GM23338 (cell line): ENCODE measurements at regions not wholly inside any gene's neighbourhood (a gene's known extent, or its start where the extent isn't known, plus 50 kb on each side); places are given as distances from the start of the nearest gene placed in this dataset.

Experiments used
- ATAC-seq: fragments of 200-7000 bp; cut with Tn5 transposase; 3 replicates; pipeline ENCODE4 v1.9.1; 2020
- DNase-seq: peaks from one replicate; pipeline ENCODE4 v3.0.0-alpha.2; 2015; ENCODE audit warnings: low spot score
- H2AFZ ChIP-seq: fragments of 200-600 bp; sonication (generic); 2 replicates; pipeline ENCODE4 v1.8.0; 2016; ENCODE audit warnings: antibody characterized with exemption, mild to moderate bottlenecking, moderate library complexity
- H3F3A ChIP-seq: fragments of 200-600 bp; sonication (generic); replicated peaks from 2 replicates; pipeline ENCODE4 v1.8.0; 2017; ENCODE audit warnings: antibody characterized with exemption, mixed run types, low read depth
- H3K27ac ChIP-seq: fragments of 200-600 bp; sonication (generic); 2 replicates; pipeline ENCODE4 v1.6.1; 2016; ENCODE audit warnings: low read depth
- H3K27me3 ChIP-seq: fragments of 200-600 bp; sonication (generic); 2 replicates; pipeline ENCODE4 v1.8.0; 2016; ENCODE audit warnings: mild to moderate bottlenecking, mixed run types, moderate library complexity; ENCODE audit not compliant: insufficient read depth
- H3K36me3 ChIP-seq: fragments of 200-600 bp; sonication (generic); 2 replicates; pipeline ENCODE4 v1.8.0; 2016; ENCODE audit warnings: mild to moderate bottlenecking; ENCODE audit not compliant: insufficient read depth
- H3K4me1 ChIP-seq: fragments of 200-600 bp; sonication (generic); 2 replicates; pipeline ENCODE4 v1.8.0; 2016; ENCODE audit warnings: mild to moderate bottlenecking, moderate library complexity; ENCODE audit not compliant: insufficient read depth
- H3K4me2 ChIP-seq: fragments of 200-600 bp; sonication (generic); 2 replicates; pipeline ENCODE4 v1.7.1; 2017; ENCODE audit warnings: mixed run types
- H3K4me3 ChIP-seq: fragments of 200-600 bp; sonication (generic); 2 replicates; pipeline ENCODE4 v1.6.1; 2016; ENCODE audit warnings: mixed run types
- H3K79me2 ChIP-seq: fragments of 200-600 bp; sonication (generic); replicated peaks from 2 replicates; pipeline ENCODE4 v1.8.0; 2017; ENCODE audit warnings: mild to moderate bottlenecking; ENCODE audit not compliant: insufficient read depth
- H3K9me2 ChIP-seq: fragments of 200-600 bp; sonication (generic); 2 replicates; pipeline ENCODE4 v1.8.0; 2017; ENCODE audit not compliant: insufficient read depth
- H4K20me1 ChIP-seq: fragments of 200-600 bp; sonication (generic); replicated peaks from 2 replicates; pipeline ENCODE4 v1.8.0; 2017; ENCODE audit warnings: mild to moderate bottlenecking; ENCODE audit not compliant: insufficient read depth
- H3K27ac Mint-ChIP-seq: 2 replicates; pipeline ENCODE4 v1.8.0; 2020; ENCODE audit warnings: inconsistent platforms, mild to moderate bottlenecking, moderate library complexity, mixed read lengths
- H3K27me3 Mint-ChIP-seq: 3 replicates; pipeline ENCODE4 v1.8.0; 2022; ENCODE audit warnings: low read depth, mild to moderate bottlenecking, moderate library complexity, mixed read lengths, inconsistent platforms; ENCODE audit not compliant: insufficient read depth, poor library complexity
- H3K36me3 Mint-ChIP-seq: 3 replicates; pipeline ENCODE4 v1.8.0; 2021; ENCODE audit warnings: low read depth, mild to moderate bottlenecking, inconsistent platforms, moderate library complexity, mixed read lengths
- H3K4me1 Mint-ChIP-seq: 3 replicates; pipeline ENCODE4 v1.8.0; 2020; ENCODE audit warnings: mild to moderate bottlenecking, inconsistent platforms, mixed read lengths
- H3K4me3 Mint-ChIP-seq: 3 replicates; pipeline ENCODE4 v1.8.0; 2021; ENCODE audit warnings: moderate library complexity, mild to moderate bottlenecking, inconsistent platforms, mixed read lengths
- H3K9me3 Mint-ChIP-seq: 3 replicates; pipeline ENCODE4 v1.8.0; 2020; ENCODE audit warnings: moderate library complexity, mild to moderate bottlenecking, inconsistent platforms, mixed read lengths
- CREB1 ChIP-seq: fragments of 250-450 bp; sonication (Bioruptor Pico); IDR thresholded peaks from 2 replicates; pipeline ENCODE4 v1.5.0; 2020; ENCODE audit warnings: low read depth, mild to moderate bottlenecking, moderate library complexity
- EZH2 ChIP-seq: fragments of 200-600 bp; sonication (generic); IDR thresholded peaks from one replicate; pipeline ENCODE4 v1.8.0; 2017; ENCODE audit warnings: antibody characterized with exemption, mild to moderate bottlenecking, low read depth; ENCODE audit not compliant: unreplicated experiment
- EZH2phosphoT487 ChIP-seq: fragments of 200-600 bp; sonication (generic); IDR thresholded peaks from one replicate; pipeline ENCODE4 v1.8.1; 2018; ENCODE audit warnings: antibody characterized with exemption; ENCODE audit not compliant: unreplicated experiment
- JUNB ChIP-seq: IDR thresholded peaks from one replicate; pipeline ENCODE4 v1.6.1; 2016; ENCODE audit warnings: antibody characterized with exemption; ENCODE audit not compliant: unreplicated experiment
- NANOG ChIP-seq: IDR thresholded peaks from 2 replicates; pipeline ENCODE4 v1.6.1; 2016; ENCODE audit warnings: antibody characterized with exemption, borderline replicate concordance
- POLR2AphosphoS5 ChIP-seq: IDR thresholded peaks from 2 replicates; pipeline ENCODE4 v1.6.1; 2016; ENCODE audit warnings: antibody characterized with exemption, low read depth
- STAT1 ChIP-seq: IDR thresholded peaks from one replicate; pipeline ENCODE4 v1.6.1; 2016; ENCODE audit warnings: antibody characterized with exemption; ENCODE audit not compliant: unreplicated experiment
- ZNF114 ChIP-seq: fragments of 250-450 bp; sonication (Bioruptor Pico); IDR thresholded peaks from 2 replicates; pipeline ENCODE4 v1.5.0; 2020; ENCODE audit warnings: mild to moderate bottlenecking, moderate library complexity
- ZNF331 ChIP-seq: fragments of 250-450 bp; sonication (Bioruptor Pico); IDR thresholded peaks from 2 replicates; pipeline ENCODE4 v1.5.0; 2020; ENCODE audit warnings: low read depth, mild to moderate bottlenecking, moderate library complexity
- TF ChIP-seq, protein P1 (sequence below): IDR thresholded peaks from 2 replicates; pipeline ENCODE4 v1.6.1; 2016; ENCODE audit warnings: antibody characterized with exemption
- TF ChIP-seq, protein P2 (sequence below): IDR thresholded peaks from one replicate; pipeline ENCODE4 v1.6.1; 2018; ENCODE audit warnings: antibody characterized with exemption; ENCODE audit not compliant: unreplicated experiment
- TF ChIP-seq, protein P3 (sequence below): fragments of 250-450 bp; sonication (Bioruptor Pico); IDR thresholded peaks from 2 replicates; pipeline ENCODE4 v1.5.0; 2020; ENCODE audit warnings: mild to moderate bottlenecking, moderate library complexity
- TF ChIP-seq, protein P4 (sequence below), 2 experiments: fragments of 200-600 bp in 1 of 2; sonication (generic) in 1 of 2; conservative IDR thresholded peaks; 2 replicates each; pipeline versions ENCODE4 v1.5.1 to v1.6.1; 2016 to 2017; ENCODE audit warnings: antibody characterized with exemption in 2 of 2, low read depth in 2 of 2, mild to moderate bottlenecking in 2 of 2, moderate library complexity in 1 of 2

DNA sequence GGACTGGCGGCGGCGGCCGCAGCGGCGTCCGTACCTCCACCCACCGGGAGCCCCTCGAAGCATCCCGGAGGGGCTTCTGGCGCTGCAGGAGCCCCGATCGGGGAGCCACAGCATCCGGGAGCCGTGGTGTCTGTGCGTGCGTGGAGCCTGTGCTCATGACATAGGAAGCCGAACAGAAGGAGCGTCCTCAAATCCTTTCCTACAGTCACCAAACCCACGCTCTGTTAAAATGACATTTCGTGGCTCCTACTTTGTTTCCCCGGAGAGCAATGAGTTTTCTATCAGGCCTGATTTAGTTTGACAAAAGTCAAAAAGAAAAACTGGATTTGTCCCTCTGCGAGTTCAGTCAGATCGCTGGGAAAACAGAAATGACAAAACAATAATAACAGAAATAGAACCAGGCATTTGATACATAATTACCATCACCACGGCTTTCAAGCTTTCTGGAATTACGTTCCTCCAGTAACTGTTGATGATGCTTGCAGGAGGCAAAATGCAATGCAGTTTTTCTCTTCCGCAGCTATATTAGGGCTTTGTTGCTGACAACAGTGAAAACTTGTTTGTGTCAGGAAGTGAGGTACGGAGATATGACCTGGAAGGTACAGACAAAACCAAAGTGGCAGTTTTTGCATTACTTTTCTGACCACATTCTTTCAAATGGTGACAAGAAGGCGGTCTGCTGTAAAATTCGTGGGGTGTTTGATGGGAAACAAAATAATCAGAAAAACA lies 219.3 kb upstream of the MKLN1 start:
- Histone ChIP-seq H3K36me3 (no peaks in the 10 kb centered on the region), H3K4me2 (peak overlapping the region; percentile 99), H4K20me1 (0 out of 2 replicates have a peak, but pooled peaks cover 13% of the 10 kb centered on the region), H2AFZ (peak overlapping the region; percentile 63; the same call in 1 of the 2 replicates), H3K27me3 (peaks cover 13% of the 10 kb centered on the region), H3F3A (no peaks in the 10 kb centered on the region), H3K9me2 (no peaks in the 10 kb centered on the region), H3K4me1 (peaks cover 34% of the 10 kb centered on the region), H3K79me2 (peaks cover 34% of the 10 kb centered on the region), H3K4me3 (peak overlapping the region; percentile 87), H3K27ac (no peak overlapping the region)
- Mint-ChIP-seq H3K4me1 (peaks cover 53% of the 10 kb centered on the region), H3K9me3 (no peaks in the 10 kb centered on the region; the same call in 2 of the 3 replicates), H3K4me3 (peak overlapping the region; percentile 91), H3K27ac (no peak overlapping the region), H3K36me3 (peaks cover 11% of the 10 kb centered on the region; the same call in 2 of the 3 replicates), H3K27me3 (peaks cover 18% of the 10 kb centered on the region)
- ATAC-seq (no peak), DNase-seq (no peak)
- no peak for TF ChIP-seq JUNB
- TF ChIP-seq STAT1 = no peak
- TF ChIP-seq ZNF114 (CRISPR knock-in tag) = no peak
- TF ChIP-seq EZH2phosphoT487 = no peak
- TF ChIP-seq, protein P1, sequence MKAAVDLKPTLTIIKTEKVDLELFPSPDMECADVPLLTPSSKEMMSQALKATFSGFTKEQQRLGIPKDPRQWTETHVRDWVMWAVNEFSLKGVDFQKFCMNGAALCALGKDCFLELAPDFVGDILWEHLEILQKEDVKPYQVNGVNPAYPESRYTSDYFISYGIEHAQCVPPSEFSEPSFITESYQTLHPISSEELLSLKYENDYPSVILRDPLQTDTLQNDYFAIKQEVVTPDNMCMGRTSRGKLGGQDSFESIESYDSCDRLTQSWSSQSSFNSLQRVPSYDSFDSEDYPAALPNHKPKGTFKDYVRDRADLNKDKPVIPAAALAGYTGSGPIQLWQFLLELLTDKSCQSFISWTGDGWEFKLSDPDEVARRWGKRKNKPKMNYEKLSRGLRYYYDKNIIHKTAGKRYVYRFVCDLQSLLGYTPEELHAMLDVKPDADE = no peak
- TF ChIP-seq, protein P2, sequence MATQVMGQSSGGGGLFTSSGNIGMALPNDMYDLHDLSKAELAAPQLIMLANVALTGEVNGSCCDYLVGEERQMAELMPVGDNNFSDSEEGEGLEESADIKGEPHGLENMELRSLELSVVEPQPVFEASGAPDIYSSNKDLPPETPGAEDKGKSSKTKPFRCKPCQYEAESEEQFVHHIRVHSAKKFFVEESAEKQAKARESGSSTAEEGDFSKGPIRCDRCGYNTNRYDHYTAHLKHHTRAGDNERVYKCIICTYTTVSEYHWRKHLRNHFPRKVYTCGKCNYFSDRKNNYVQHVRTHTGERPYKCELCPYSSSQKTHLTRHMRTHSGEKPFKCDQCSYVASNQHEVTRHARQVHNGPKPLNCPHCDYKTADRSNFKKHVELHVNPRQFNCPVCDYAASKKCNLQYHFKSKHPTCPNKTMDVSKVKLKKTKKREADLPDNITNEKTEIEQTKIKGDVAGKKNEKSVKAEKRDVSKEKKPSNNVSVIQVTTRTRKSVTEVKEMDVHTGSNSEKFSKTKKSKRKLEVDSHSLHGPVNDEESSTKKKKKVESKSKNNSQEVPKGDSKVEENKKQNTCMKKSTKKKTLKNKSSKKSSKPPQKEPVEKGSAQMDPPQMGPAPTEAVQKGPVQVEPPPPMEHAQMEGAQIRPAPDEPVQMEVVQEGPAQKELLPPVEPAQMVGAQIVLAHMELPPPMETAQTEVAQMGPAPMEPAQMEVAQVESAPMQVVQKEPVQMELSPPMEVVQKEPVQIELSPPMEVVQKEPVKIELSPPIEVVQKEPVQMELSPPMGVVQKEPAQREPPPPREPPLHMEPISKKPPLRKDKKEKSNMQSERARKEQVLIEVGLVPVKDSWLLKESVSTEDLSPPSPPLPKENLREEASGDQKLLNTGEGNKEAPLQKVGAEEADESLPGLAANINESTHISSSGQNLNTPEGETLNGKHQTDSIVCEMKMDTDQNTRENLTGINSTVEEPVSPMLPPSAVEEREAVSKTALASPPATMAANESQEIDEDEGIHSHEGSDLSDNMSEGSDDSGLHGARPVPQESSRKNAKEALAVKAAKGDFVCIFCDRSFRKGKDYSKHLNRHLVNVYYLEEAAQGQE = no peak
- no peak for TF ChIP-seq EZH2
- TF ChIP-seq CREB1 = no peak
- TF ChIP-seq, protein P3, sequence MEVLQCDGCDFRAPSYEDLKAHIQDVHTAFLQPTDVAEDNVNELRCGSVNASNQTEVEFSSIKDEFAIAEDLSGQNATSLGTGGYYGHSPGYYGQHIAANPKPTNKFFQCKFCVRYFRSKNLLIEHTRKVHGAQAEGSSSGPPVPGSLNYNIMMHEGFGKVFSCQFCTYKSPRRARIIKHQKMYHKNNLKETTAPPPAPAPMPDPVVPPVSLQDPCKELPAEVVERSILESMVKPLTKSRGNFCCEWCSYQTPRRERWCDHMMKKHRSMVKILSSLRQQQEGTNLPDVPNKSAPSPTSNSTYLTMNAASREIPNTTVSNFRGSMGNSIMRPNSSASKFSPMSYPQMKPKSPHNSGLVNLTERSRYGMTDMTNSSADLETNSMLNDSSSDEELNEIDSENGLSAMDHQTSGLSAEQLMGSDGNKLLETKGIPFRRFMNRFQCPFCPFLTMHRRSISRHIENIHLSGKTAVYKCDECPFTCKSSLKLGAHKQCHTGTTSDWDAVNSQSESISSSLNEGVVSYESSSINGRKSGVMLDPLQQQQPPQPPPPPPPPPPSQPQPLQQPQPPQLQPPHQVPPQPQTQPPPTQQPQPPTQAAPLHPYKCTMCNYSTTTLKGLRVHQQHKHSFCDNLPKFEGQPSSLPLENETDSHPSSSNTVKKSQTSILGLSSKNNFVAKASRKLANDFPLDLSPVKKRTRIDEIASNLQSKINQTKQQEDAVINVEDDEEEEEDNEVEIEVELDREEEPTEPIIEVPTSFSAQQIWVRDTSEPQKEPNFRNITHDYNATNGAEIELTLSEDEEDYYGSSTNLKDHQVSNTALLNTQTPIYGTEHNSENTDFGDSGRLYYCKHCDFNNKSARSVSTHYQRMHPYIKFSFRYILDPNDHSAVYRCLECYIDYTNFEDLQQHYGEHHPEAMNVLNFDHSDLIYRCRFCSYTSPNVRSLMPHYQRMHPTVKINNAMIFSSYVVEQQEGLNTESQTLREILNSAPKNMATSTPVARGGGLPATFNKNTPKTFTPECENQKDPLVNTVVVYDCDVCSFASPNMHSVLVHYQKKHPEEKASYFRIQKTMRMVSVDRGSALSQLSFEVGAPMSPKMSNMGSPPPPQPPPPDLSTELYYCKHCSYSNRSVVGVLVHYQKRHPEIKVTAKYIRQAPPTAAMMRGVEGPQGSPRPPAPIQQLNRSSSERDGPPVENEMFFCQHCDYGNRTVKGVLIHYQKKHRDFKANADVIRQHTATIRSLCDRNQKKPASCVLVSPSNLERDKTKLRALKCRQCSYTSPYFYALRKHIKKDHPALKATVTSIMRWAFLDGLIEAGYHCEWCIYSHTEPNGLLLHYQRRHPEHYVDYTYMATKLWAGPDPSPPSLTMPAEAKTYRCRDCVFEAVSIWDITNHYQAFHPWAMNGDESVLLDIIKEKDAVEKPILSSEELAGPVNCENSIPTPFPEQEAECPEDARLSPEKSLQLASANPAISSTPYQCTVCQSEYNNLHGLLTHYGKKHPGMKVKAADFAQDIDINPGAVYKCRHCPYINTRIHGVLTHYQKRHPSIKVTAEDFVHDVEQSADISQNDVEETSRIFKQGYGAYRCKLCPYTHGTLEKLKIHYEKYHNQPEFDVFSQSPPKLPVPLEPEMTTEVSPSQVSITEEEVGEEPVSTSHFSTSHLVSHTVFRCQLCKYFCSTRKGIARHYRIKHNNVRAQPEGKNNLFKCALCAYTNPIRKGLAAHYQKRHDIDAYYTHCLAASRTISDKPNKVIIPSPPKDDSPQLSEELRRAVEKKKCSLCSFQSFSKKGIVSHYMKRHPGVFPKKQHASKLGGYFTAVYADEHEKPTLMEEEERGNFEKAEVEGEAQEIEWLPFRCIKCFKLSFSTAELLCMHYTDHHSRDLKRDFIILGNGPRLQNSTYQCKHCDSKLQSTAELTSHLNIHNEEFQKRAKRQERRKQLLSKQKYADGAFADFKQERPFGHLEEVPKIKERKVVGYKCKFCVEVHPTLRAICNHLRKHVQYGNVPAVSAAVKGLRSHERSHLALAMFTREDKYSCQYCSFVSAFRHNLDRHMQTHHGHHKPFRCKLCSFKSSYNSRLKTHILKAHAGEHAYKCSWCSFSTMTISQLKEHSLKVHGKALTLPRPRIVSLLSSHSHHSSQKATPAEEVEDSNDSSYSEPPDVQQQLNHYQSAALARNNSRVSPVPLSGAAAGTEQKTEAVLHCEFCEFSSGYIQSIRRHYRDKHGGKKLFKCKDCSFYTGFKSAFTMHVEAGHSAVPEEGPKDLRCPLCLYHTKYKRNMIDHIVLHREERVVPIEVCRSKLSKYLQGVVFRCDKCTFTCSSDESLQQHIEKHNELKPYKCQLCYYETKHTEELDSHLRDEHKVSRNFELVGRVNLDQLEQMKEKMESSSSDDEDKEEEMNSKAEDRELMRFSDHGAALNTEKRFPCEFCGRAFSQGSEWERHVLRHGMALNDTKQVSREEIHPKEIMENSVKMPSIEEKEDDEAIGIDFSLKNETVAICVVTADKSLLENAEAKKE (CRISPR knock-in tag) = no peak
- TF ChIP-seq NANOG = no peak
- TF ChIP-seq, protein P4, sequence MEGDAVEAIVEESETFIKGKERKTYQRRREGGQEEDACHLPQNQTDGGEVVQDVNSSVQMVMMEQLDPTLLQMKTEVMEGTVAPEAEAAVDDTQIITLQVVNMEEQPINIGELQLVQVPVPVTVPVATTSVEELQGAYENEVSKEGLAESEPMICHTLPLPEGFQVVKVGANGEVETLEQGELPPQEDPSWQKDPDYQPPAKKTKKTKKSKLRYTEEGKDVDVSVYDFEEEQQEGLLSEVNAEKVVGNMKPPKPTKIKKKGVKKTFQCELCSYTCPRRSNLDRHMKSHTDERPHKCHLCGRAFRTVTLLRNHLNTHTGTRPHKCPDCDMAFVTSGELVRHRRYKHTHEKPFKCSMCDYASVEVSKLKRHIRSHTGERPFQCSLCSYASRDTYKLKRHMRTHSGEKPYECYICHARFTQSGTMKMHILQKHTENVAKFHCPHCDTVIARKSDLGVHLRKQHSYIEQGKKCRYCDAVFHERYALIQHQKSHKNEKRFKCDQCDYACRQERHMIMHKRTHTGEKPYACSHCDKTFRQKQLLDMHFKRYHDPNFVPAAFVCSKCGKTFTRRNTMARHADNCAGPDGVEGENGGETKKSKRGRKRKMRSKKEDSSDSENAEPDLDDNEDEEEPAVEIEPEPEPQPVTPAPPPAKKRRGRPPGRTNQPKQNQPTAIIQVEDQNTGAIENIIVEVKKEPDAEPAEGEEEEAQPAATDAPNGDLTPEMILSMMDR (conservative IDR thresholded peaks at IDR 0.05; ENCODE audit: low read depth in 2 of 2) = no peak
- TF ChIP-seq POLR2AphosphoS5 = no peak
- no peak for TF ChIP-seq ZNF331 (CRISPR knock-in tag)
